ENCODE measurements at regions not wholly inside any gene's neighbourhood (a gene's known extent, or its start where the extent isn't known, plus 50 kb on each side); places are given as distances from the start of the nearest gene placed in this dataset.
A peak's percentile ranks its signal among the peaks of the same experiment; 100 is the strongest.
"Not testable (repeated sequence)": the region's sequence is repeated elsewhere in the genome, so short reads cannot be mapped to it uniquely, and the experiment has no call there.

DNA sequence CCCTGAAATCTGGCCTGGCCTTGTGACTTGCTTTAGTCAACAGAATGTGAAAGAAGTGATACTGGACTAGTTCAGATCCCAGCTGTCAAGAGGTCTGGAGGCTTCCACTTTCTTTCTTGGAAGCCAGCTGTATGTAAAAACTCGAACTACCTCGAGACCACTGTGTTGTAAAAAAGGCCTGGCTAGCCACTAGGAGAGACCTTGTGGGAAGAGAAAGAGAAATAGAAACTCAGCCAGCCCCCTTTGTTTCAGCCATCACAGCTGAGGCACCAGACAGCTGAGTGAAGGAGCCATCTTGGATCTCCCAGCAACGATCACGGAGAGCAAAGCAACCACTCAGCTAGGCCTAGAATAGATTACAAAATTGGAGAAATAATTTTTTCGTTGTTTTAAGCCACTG lies 324.9 kb upstream of the TCF4 start:
- DNase-seq: peak in 1 of 2 donors; percentile 0

GRCh38 chr18:55912071-55912470 lies 324.1 kb upstream of the TCF4 start:
- DNase-seq: no peak

GRCh38 chr18:55910296-55910695 lies 322.3 kb upstream of the TCF4 start:
- DNase-seq: no peak

DNA sequence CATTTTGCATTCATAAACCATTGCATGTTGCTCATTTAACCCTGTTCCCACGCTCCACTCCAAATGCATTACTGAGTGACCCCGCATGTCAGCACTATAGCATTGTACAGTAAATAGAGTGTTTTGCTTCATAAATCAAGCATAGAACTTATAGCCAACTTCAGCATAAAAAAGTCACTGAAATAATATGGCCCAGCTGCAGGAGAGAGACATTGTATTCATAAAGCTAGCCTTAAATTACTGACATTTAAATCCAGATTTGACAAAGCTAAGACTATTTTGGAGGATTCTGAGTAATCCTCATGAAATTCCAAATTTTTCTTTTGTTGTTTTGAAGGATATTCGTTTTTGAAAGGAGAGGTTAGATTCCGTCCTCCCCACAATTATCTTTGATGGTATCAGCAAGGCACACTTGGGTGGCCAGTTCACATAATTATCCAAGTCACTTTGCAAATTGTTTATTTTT lies 320.9 kb upstream of the TCF4 start:
- DNase-seq: no peak

- no peak for DNase-seq
Measured at GRCh38 chr18:55907453-55908175, 319.6 kb upstream of the TCF4 start.

DNA sequence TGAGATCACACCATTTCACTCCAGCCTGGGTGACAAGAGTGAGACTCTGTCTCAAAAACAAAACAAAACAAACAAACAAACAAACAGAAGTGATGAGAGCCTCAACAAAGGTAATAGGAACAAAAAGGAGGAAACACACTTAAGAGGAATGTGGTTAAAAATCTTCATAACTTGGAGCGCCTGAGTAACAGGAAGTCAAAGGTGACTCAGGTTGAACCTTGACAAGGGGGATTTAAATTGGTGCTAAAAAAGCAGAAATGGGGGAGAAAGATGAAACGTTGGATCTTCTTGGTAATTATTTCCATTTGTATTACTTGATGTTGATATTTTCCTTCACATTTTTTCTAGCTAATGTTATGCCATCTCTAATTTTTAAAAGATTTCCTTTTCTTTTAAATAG lies 318.5 kb upstream of the TCF4 start:
- DNase-seq: no peak

DNA sequence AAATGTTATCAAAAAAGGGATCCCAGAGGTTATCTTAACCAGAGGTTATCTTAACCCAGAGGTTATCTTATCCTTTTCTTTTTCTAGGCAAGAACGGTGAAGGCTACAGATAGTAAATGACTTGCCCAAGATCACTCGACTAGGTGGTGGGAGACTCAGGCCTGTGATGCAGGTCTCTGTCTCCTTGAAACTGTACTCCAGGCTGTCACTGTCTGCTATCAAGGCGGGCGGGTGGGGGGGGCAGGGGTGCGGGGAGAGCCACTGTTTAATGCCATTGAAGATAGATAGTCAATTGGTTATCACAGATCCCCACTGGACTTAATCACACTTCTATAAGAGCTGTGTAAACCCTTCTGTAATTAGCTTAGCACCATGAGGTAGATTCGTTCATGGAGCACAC lies 315.9 kb upstream of the TCF4 start:
- no peak for DNase-seq

- DNase-seq: no peak
Measured at GRCh38 chr18:55900380-55900779, 312.4 kb upstream of the TCF4 start.

GRCh38 chr18:55897091-55897689 lies 309.2 kb upstream of the TCF4 start:
- DNase-seq: no peak

- DNase-seq: no peak
Measured at GRCh38 chr18:55893948-55894347, 306.0 kb upstream of the TCF4 start.

DNA sequence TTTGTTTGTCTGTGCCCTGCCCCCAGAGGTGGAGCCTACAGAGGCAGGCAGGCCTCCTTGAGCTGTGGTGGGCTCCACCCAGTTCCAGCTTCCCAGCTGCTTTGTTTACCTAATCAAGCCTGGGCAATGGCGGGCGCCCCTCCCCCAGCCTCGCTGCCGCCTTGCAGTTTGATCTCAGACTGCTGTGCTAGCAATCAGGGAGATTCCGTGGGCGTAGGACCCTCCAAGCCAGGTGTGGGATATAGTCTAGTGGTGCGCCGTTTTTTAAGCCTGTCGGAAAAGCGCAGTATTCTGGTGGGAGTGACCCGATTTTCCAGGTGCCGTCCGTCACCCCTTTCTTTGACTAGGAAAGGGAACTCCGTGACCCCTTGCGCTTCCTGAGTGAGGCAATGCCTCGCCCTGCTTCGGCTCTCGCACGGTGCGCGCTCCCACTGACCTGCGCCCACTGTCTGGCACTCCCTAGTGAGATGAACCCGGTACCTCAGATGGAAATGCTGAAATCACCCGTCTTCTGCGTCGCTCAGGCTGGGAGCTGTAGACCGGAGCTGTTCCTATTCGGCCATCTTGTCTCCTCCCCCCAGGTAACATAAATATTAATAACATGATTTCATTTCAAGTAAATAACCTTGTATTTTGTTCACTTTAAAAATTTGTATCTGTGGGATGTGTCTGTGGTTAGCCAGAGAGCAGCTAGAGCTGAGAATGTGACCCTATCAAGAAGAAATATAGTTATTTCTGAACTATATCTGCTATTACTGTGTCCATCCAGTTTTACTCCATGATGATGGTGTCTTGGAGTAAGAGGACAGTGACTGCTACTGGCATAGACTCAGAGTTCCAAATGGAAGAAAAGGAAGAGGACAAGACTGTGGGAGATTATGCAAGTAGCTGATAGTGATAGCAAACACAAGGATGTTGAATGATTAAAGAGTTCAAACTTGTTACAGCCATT lies 305.1 kb upstream of the TCF4 start:
- not testable (repeated sequence) for DNase-seq

DNA sequence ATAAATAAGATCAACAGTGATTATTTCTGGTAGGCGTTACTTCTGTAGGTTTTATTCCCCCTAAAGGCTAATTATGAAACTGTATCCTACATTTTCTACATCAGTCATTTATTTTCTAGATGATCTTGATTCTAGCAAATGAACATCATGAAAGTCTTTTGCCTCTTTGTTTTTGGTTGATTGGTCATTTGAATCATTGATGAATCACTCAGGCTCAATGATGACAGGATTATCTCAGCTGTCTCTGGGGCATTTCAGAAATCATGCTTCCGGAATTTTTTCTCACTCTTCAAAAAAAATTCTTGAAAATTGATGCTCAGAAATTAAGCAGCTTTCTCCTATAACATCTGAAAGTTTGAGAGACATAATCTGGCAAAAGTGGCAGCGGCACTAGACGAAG lies 298.9 kb upstream of the TCF4 start:
- no peak for DNase-seq

GRCh38 chr18:55884498-55884897 lies 296.5 kb upstream of the TCF4 start:
- no peak for DNase-seq

DNA sequence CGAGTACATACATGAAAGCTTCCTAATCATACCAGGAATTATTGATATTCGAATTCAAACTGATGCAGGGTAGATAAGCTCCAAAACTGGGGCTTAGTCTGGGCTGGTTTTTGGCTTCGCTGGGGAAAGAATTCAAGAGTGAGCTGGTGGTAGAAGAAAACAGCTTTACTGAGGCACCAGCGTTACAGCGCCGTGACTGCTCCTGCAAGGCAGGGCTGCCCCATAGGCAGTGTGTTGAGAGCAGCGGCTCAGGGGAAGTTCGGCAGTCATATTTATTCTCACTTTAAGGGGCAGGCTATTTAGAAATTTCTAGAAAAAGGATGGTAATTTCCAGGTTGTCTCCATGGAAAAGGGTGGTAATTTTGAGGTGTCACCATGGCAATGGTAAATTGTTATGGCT lies 292.6 kb upstream of the TCF4 start:
- DNase-seq: no peak

GRCh38 chr18:55879331-55879730 lies 291.3 kb upstream of the TCF4 start:
- DNase-seq: no peak

GRCh38 chr18:55878224-55878623 lies 290.2 kb upstream of the TCF4 start:
- no peak for DNase-seq

GRCh38 chr18:55877321-55877720 lies 289.3 kb upstream of the TCF4 start:
- no peak for DNase-seq

DNA sequence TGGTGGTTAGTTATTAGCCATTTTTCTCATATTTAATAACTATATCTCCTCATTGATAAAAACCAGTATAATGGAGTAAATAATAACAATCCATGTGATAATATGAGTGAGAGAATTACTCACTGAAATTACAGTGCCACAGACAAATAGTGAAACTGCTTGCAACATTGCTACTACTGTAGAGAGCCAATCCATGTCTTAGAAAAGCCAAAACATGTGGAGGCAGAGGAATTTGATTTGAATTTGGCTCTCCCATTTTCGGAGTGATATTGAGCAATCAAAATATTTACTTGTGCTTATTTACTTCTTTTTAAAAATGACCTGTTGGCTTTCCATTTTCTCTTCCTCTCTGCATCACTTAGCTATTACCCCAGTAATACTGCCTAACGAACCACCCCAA lies 288.3 kb upstream of the TCF4 start:
- DNase-seq: no peak

DNA sequence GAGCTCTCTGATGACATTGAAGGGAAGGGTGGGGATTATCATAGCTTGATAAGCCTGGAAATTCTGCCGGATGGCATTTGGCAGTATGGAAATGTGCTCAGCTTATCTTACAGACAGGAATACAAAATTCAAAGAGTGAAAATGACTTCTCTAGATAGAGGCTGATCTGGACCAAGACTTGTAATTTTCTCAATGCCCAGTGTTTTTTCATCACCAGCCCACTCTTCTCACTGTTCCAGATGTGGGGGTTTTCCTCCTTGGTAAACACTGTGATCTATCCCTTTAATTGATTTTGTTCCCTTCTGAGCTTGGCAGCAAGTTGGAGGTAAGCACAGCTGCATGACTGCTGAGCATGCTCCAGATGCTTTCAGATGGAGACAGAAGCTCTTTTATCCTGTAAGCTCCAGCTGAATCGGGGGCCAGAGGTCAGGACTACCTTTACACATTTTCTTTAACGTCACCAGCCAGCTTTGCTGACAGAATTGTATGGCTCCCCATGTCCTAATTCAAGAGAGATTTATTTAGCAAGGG lies 287.4 kb upstream of the TCF4 start:
- no peak for DNase-seq

DNA sequence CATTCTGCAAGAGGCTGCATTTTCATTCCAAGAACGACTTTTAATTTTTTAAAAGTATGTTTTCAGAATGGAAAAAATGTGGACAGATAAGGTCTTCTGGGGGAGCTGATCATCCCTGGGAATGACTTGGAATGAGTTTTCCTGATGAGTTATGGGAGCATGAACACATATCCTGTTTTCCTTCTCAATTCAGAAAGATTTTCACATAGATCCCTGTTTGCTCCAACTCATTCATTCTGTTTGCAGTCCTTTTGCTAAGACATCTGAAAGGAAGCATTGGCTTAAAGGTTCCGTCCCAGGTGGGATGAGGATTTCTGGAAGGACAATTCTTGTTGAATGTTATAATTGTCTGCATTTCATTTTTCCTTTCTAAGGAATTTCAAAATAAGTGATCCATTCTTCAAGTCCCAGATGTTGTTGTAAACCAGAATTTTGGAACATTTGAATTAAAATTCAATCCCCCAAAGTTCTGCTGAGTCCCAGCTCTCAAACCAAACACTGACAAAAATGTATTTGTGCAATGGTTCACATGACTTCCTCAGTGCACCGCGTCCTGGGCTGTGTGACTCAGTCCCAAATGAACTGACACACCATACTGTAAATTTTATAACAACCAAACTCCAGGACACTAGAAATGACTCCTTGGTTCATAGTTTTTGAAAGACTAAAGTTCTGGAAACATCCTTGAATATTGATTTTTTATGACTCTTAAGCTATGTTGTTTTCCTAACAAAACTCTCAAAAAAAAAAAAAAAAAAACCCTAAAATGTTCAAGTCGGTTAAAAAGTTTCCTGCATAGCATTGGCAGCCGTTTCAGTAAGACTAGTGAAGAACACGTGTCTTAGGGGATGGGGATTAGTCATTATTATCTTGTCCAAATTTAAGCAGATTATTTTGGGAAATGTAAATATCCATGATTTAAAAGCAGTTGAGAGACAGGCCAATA lies 281.8 kb upstream of the TCF4 start:
- DNase-seq: no peak

- no peak for DNase-seq
Measured at GRCh38 chr18:55868909-55869308, 280.9 kb upstream of the TCF4 start.

- DNase-seq: no peak
Measured at GRCh38 chr18:55866886-55867285, 278.9 kb upstream of the TCF4 start.
